Fibroblast of lung (primary cell): ENCODE measurements at regions not wholly inside any gene's neighbourhood (a gene's known extent, or its start where the extent isn't known, plus 50 kb on each side); places are given as distances from the start of the nearest gene placed in this dataset.

Experiments used
- DNase-seq, 2 donors: peaks; one replicate each; pipeline versions ENCODE4 v3.0.0 to v3.0.0-alpha.2; 2010; ENCODE audit warnings: low read depth in 2 of 2
- H2AFZ ChIP-seq: 2 replicates; pipeline ENCODE4 v1.5.1; 2012; ENCODE audit warnings: low read length, control low read depth, inconsistent platforms
- H3K27ac ChIP-seq: 2 replicates; pipeline ENCODE4 v1.5.1; 2011; ENCODE audit warnings: low read length, control low read depth; ENCODE audit not compliant: insufficient read depth
- H3K27me3 ChIP-seq: 2 replicates; pipeline ENCODE4 v1.5.1; 2011; ENCODE audit warnings: mild to moderate bottlenecking, low read length; ENCODE audit not compliant: control insufficient read depth, insufficient read depth
- H3K36me3 ChIP-seq: 2 replicates; pipeline ENCODE4 v1.5.1; 2011; ENCODE audit warnings: low read length; ENCODE audit not compliant: control insufficient read depth, insufficient read depth
- H3K4me1 ChIP-seq: 2 replicates; pipeline ENCODE4 v1.5.1; 2011; ENCODE audit warnings: low read length; ENCODE audit not compliant: control insufficient read depth, insufficient read depth; ENCODE audit errors: extremely low read depth
- H3K4me2 ChIP-seq: 2 replicates; pipeline ENCODE4 v1.5.1; 2011; ENCODE audit warnings: low read length, control low read depth; ENCODE audit not compliant: insufficient read depth; ENCODE audit errors: extremely low read depth
- H3K4me3 ChIP-seq, 4 experiments: fragments of 200-600 bp in 1 of 4; sonication (generic) in 1 of 4; replicated peaks in 1 of 4; 2 replicates each; pipeline ENCODE4 v1.5.1; 2011 to 2016; ENCODE audit warnings: low read length in 4 of 4, low read depth in 3 of 4, mild to moderate bottlenecking in 3 of 4, control low read depth in 2 of 4, inconsistent platforms in 1 of 4, mixed read lengths in 1 of 4; ENCODE audit not compliant: insufficient read depth in 1 of 4; ENCODE audit errors: control extremely low read depth in 1 of 4
- H3K79me2 ChIP-seq: 2 replicates; pipeline ENCODE4 v1.5.1; 2012; ENCODE audit warnings: mild to moderate bottlenecking, low read length, inconsistent platforms; ENCODE audit not compliant: control insufficient read depth, insufficient read depth
- H3K9ac ChIP-seq: 2 replicates; pipeline ENCODE4 v1.5.1; 2011; ENCODE audit warnings: mild to moderate bottlenecking, low read length, control low read depth; ENCODE audit not compliant: insufficient read depth
- H3K9me3 ChIP-seq: 2 replicates; pipeline ENCODE4 v1.5.1; 2012; ENCODE audit warnings: low read depth, low read length; ENCODE audit not compliant: control insufficient read depth, insufficient read depth
- H4K20me1 ChIP-seq: 2 replicates; pipeline ENCODE4 v1.5.1; 2011; ENCODE audit warnings: low read length; ENCODE audit not compliant: control insufficient read depth, insufficient read depth; ENCODE audit errors: extremely low read depth
- CTCF ChIP-seq, 2 donors: IDR thresholded peaks in 1 of 2; conservative IDR thresholded peaks in 1 of 2; 1 replicate in 1 of 2; 2 replicates in 1 of 2; pipeline ENCODE4 v1.5.1; 2011 to 2012; ENCODE audit warnings: low read length in 2 of 2, control low read depth in 1 of 2, inconsistent platforms in 1 of 2, low read depth in 1 of 2, mild to moderate bottlenecking in 1 of 2
- EZH2 ChIP-seq: IDR thresholded peaks from 2 replicates; pipeline ENCODE4 v1.5.1; 2012; ENCODE audit warnings: low read length, control low read depth, mild to moderate bottlenecking; ENCODE audit errors: missing control alignments

GRCh38 chr7:13034693-13035092, 347.3 kb downstream of the ARL4A start:
- no peak for DNase-seq
- no peak overlapping the region for H3K4me3 ChIP-seq
- no peak overlapping the region for H2AFZ ChIP-seq
- no peaks in the 10 kb centered on the region for H4K20me1 ChIP-seq
- H3K27me3 ChIP-seq, result no peaks in the 10 kb centered on the region
- no peaks in the 10 kb centered on the region for H3K9me3 ChIP-seq
- no peaks in the 10 kb centered on the region for H3K79me2 ChIP-seq
- TF ChIP-seq CTCF (conservative IDR thresholded peaks at IDR 0.05 in 1 of 2, IDR thresholded peaks at IDR 0.05 in 1 of 2; ENCODE audit: low read depth in 1 of 2, low read length in 2 of 2) (no peak), EZH2 (no peak)
- no peaks in the 10 kb centered on the region for H3K4me1 ChIP-seq
- no peak overlapping the region for H3K9ac ChIP-seq
- H3K4me2 ChIP-seq, result no peak overlapping the region
- H3K36me3 ChIP-seq, result no peaks in the 10 kb centered on the region
- no peak overlapping the region for H3K27ac ChIP-seq

DNA sequence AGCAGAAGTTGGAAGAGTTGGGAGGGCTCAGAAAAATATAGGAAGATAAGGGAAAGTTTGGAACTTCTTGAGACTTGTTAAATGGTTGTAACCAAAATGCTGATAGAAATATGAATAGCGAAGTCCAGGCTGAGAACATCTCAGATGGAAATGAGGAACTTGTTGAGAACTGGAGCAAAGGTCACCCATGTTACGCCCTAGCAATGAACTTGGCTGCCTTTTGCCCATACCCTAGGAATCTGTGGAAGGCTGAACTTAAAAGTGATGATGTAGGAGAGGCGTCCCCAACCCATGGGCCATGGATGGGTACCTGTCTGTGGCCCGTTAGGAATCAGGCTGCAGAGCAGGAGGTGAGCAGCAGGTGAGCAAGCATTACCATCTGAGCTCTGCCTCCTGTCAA, 347.8 kb downstream of the ARL4A start:
- H3K4me3 ChIP-seq, result no peak overlapping the region
- no peak overlapping the region for H3K4me2 ChIP-seq
- no peak for DNase-seq
- no peaks in the 10 kb centered on the region for H4K20me1 ChIP-seq
- H3K27ac ChIP-seq, result no peak overlapping the region
- TF ChIP-seq EZH2 (no peak), CTCF (conservative IDR thresholded peaks at IDR 0.05 in 1 of 2, IDR thresholded peaks at IDR 0.05 in 1 of 2; ENCODE audit: low read depth in 1 of 2, low read length in 2 of 2) (no peak)
- H3K27me3 ChIP-seq, result no peaks in the 10 kb centered on the region
- no peaks in the 10 kb centered on the region for H3K4me1 ChIP-seq
- H3K9ac ChIP-seq, result no peak overlapping the region
- no peaks in the 10 kb centered on the region for H3K79me2 ChIP-seq
- no peaks in the 10 kb centered on the region for H3K36me3 ChIP-seq
- H2AFZ ChIP-seq, result no peak overlapping the region
- H3K9me3 ChIP-seq, result no peaks in the 10 kb centered on the region

GRCh38 chr7:13036256-13036780, 348.9 kb downstream of the ARL4A start:
- peak; percentile 20 to 50 for DNase-seq
- Histone ChIP-seq H3K4me3 (no peak overlapping the region), H3K4me1 (no peaks in the 10 kb centered on the region), H2AFZ (no peak overlapping the region), H3K27ac (no peak overlapping the region), H3K79me2 (no peaks in the 10 kb centered on the region), H3K36me3 (no peaks in the 10 kb centered on the region), H3K9me3 (no peaks in the 10 kb centered on the region), H3K27me3 (no peaks in the 10 kb centered on the region), H3K9ac (no peak overlapping the region), H4K20me1 (no peaks in the 10 kb centered on the region), H3K4me2 (no peak overlapping the region)
- TF ChIP-seq CTCF (conservative IDR thresholded peaks at IDR 0.05 in 1 of 2, IDR thresholded peaks at IDR 0.05 in 1 of 2; ENCODE audit: low read depth in 1 of 2, low read length in 2 of 2), result no peak
- no peak for TF ChIP-seq EZH2
